Stimulated activated CD4-positive, alpha-beta T cell treated with anti-CD3 and anti-CD28 coated beads, Interleukin-12 subunit alpha, Interleukin-12 subunit beta, amount 100 ng/mL, for 24 hours (primary cell): ENCODE measurements at regions not wholly inside any gene's neighbourhood (a gene's known extent, or its start where the extent isn't known, plus 50 kb on each side); places are given as distances from the start of the nearest gene placed in this dataset.
"Not testable (repeated sequence)": the region's sequence is repeated elsewhere in the genome, so short reads cannot be mapped to it uniquely, and the experiment has no call there.

Experiments
- DNase-seq, 2 experiments: peaks; one replicate each; pipeline ENCODE4 v3.0.0-alpha.2; 2020; ENCODE audit warnings: low read depth in 2 of 2

DNA sequence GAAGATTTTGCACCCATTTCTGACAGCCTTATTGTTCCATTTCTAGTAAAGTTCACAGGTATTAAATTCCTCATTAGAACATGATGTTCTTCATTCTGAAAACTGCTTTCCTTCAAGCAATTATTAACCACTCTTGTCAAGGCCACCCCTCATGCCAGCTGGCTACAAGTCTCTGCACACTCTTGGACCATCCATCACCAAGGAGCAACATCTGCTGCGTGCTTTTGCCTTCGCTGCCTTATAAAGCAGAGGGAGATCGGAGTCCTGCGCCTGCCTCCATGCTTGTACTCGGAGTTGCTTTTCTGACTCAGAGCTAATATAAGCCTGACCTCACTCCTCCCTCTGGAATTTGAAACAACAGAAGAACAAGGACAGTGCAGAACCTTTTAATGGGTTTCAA, 529.9 kb upstream of the DPP6 start:
- DNase-seq: no peak

DNA sequence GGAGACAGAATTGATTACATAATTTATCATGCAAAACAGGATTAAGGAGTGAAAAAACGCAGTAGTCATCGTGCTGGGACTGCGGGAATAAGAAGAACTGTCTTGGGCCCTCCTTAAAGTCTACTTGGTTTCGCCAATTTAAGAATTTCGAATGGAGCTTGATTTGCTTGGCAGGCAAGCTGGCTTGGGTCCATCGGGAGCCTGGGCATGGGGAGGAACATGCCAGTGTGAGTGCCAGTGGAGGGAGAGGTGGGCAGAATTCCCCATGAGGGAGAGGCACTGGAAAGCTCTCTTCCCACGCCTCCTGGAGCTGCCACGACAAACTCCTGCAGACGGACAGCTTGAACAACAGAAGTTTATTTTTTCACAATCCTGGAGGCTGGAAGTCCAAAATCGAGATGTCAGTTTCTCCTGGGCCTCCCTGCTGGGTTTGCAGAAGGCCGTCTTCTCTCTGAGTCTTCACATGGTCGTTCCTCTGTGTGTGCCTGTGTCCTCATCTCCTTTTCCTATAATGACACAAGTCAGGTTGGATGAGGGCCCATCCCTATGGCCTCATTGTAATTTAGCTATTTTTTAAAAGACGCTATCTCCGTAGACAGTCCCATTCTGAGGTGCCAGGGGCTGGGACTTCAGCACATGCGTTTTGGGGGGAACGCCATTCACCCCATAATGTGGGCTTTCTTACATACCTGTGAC, 528.7 kb upstream of the DPP6 start:
- no peak for DNase-seq

DNA sequence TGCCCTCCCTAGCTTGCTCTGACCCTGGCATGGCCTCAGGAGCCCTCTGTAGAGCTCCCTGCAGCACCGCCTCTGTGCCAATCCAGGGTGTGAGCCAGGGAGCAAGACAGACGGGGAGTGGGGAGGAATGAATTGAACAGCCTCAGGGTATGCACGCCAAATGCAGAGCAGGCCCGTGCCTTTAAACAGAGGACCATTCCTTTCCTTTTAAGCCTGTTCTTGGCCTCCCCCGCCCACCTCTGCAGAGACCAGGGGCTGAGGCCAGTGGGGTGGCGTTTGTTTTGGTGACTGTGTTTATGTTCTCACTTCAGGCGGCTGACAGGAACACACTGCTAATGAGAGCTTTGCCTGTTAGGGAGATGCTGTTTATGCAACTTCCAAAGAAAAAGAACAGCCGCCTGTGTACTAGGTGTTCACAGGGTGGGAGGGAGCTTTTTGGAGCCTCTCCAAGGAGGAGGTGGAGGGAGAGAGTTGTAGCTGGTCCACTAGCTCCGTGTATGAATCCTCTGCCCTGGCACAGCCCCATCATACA, 528.1 kb upstream of the DPP6 start:
- DNase-seq: no peak

DNA sequence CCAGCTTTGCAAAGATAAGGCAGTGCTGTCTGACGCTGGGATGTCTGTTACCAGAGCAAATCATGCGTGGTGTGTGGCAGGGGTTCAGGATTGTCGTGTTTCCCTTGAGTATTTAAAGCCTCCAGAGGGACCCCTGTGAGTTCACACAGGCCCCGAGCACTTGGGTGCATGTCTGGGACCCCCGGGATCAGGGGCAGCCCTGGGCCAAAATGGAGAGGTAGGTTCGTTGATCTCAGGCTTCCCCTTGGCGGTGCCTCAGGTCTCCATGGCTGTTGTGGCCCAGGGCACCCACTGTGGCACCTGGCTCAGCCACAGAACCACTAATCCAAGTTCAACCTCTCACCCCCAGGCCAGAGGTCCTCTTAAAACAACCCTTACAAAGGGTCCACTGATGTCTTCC, 523.1 kb upstream of the DPP6 start:
- no peak for DNase-seq

DNA sequence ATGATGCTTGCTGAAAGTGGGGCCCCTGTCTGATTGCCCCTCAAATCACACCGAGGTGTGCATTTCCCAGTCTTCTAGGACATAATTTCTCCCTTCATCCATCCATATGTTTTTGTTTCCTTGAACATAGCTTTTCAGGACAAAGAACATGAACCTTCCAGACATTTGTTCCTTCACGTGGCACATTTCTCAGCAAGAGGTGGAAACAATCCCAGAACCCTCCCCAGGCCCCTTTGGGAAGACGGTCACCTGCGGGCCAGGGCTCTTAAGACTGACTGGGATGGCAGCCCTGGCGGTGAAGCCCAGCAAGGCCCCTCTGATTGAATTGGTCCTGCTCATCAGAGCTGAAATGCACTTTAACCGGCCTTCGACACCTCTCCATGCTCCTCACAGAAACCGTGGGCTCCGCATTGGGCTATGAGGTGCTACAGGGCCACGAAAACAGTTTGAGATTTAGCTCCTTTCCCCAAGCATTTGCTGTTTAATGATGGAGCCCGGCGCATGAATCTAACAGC, 522.5 kb upstream of the DPP6 start:
- DNase-seq: no peak

DNA sequence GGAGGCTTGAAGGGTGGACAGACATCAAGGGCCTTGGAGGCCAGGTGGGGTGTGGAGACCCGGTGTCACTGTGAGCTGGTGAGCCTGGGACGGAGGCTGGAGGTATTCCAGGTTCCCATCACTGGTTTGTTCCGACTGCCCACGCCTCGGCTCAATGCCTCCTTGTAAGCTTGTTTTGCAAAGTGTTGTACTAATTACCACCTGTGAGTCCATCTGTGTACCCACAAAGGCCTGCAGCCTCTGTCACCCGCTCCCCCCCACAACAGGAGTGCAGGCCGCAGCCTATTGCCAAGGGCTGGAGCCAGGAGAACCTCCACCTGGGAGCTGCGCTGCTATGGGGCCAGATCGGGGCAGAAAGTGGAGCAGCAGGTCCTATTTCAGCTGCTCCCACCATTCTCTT, 521.8 kb upstream of the DPP6 start:
- DNase-seq: no peak

DNA sequence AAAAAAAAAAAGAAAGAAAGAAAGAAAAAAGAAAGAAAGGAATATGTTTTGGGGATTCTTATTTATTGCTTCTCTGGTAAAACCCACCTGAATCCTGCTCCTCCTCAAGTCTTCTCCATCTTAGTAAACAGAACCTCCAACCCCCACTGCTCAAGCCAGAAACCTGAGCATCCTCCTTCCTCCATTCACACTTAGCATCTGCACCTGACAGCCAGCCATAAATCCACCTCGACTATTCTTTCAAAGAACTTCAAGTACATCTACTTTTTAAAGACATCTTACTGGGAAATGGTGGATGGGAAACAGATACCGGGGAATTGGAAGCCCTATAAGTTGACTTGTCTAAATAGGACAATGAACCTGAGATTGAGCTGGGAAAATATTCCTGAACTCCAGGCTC, 519.9 kb upstream of the DPP6 start:
- DNase-seq: no peak

DNA sequence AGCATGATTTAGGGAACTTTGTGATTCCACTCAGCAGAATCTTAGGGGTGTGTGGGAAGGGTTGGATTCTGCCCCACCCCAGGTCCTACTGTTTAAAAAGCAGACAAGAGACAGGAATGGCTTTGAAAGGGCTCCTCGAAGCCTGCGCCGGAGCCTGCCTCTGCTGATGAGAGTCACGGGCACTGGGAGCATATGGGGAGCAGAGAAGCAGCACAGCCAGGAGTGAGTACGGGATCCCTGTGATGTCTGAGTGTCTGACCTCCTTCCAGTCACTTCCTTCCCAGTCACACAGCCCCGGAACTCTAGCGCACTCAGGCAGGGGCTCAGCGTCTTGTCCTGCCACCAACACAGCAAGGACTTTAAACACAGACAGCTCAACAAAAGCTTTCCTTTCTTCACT, 514.9 kb upstream of the DPP6 start:
- DNase-seq: no peak

DNA sequence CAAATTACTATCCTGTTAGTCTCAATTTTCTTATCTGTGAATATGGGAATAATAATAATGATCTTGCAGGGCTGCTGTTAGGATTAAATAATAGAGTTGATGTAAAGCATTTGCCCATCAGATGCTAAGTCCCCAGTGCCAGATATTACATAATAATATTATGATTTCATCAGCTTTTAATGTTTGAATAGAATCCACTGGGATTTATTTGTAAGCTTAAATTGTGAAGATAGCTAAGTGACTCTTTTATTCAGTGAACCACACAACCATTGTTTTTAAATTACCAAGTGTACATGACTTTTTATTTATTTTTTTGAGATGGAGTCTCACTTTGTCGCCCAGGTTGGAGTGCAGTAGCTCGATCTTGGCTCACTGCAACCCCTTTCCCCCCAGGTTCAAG, 510.3 kb upstream of the DPP6 start:
- DNase-seq: no peak

DNA sequence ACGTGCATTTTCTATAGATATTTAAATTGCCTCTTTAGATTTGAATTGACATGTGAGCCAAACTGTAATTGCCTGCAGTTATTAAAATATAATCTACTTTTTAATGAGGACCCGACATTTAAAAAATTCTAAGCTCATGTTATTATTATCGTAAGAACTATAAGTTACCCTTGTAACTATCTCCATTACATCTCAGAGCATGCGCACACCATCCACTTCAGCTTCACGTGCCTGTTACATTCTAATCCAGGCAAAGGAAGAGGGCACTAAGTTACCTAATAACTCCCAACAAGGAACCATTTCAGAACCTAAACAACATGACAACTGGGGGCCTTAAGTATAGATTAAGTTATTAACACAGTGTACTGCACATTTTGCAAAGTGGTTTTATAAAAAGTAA, 509.0 kb upstream of the DPP6 start:
- no peak for DNase-seq

DNA sequence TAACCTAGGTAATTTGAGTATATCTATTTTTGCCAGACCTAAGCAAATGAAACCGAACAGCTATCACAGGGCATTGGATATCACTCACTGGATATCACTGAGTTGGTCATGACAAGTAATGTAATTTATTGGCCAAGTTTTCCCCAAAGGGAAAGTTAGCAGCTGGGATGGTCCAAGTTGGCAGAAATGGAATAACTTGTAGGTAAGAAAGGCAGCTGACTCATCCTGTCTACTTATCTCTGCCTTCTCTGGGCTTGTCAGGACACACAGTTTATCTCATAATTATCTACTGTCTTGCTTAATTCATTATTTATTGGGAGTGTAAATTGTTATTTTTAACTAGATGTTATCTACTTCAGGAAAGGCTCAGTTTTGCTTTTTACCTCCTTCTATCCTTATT, 502.0 kb upstream of the DPP6 start:
- DNase-seq: no peak

DNA sequence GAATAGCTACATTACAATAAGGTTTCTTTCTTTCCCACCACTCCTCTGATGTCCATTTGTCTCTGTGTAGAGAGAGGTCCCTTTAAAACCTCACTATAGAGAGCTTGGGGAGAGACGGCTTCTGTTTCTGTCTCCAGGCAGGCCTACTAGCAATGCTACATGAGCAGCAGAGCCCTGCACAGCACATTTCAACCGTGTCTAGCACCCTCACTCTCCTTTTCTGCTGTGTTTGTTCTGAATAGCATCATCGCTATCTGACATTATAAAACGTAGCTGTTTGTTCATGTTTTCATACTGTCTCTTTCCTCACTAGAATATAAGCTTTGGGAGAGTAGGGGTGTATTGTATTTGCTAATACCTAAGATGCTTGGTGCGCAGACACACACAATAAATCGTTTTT, 487.8 kb upstream of the DPP6 start:
- no peak for DNase-seq

DNA sequence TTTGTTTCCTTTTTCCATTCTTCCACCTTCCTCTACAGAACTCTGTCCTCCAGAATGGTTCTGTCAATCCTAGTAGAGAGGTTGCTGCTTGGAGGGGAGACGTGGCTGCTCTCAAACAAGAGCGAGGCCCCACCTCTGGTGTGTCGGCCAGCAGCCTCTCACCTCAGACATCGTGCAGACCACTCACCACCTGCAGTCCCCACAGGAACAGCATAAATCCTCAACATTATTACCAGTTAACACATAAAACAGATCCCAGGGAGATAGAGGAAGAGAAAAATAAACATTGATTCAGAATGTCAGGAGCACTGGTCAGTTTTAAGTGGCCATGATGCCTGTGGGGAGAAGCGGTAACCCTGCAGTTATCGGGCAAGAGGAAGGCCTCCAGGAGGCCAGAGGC, 485.9 kb upstream of the DPP6 start:
- DNase-seq: no peak

DNA sequence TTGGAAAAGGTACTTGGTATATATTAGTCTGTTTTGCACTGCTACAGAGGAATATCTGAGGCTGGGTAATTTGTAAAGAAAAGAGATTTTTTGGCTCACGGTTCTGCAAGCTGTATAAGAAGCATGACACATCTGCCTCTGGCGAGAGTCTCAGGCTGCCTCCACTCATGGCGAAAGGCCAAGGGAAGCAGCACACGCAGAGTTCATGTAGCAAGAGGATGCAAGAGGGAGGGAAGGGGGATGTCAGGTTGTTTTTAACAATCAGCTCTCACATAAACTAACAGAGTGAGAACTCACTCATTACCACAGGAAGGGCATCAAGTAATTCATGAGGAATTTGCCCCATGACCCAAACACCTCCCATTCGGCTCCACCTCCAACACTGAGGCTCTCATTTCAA, 484.8 kb upstream of the DPP6 start:
- DNase-seq: no peak

DNA sequence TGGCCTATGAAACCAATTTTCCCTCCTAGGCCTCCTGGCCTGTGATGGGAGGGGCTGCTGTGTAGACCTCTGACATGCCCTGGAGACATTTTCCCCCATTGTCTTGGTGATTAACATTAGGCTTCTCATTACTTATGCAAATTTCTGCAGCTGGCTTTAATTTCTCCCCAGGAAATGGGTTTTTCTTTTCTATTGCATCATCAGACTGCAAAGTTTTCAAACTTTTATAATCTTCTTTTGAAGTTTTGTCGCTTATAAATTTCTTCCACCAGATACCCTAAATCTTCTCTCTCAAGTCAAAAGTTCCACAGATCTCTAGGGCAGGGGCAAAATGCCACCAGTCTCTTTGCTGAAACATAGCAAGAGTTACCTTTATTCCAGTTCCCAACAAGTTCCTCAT, 482.7 kb upstream of the DPP6 start:
- DNase-seq: not testable (repeated sequence)

DNA sequence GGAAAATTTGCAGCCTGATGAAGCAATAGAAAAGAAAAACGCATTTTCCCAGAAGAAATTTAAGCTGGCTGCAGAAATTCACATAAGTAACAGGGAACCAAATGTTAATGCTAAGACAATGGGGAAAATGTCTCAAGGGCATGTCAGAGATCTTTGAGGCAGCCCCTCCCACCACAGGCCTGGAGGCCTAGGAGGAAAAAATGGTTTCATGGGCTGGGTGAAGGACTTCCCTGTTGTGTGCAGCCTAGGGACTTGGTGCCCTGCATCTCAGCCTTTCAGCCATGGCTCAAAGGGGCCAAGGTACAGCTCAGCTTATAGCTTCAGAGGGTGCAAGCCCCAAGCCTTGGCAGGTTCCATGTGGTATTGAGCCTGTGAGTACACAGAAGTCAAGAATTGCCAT, 476.1 kb upstream of the DPP6 start:
- DNase-seq: no peak

DNA sequence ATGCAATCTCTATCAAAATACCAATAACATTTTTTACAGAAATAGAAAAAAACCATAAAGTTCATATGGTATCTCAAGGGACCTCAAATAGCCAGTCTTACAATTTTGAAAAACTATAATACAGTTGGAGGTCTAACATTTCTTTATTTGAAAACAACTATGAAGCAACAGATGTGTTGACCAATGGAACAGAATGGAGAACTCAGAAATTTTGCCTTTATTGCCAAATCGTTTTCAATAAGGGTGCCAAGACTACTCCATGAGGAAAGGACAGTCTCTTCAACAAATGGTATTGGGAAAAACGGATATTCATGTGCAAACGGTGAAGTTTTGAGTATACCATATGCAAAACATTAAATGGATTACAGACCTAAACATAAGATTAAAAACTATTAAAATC, 470.8 kb upstream of the DPP6 start:
- DNase-seq: no peak

DNA sequence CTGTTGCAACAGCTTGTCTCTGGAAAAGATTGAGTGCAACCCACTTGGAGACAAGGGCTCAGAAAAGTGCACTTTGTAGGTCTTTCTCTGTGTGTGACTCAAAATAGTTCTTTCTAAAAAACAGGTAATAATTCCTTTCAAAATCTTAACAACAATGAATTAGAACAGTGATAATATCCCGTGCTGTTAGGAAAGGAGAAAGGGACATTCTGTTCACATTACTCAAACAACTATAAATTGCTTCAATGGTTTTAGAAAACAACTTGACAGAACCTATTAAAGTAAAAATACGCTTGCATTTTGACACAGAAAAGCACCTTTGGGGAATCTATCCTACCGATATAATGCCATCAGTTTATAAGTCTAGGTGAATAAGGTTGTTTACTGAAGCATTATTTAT, 468.1 kb upstream of the DPP6 start:
- no peak for DNase-seq

DNA sequence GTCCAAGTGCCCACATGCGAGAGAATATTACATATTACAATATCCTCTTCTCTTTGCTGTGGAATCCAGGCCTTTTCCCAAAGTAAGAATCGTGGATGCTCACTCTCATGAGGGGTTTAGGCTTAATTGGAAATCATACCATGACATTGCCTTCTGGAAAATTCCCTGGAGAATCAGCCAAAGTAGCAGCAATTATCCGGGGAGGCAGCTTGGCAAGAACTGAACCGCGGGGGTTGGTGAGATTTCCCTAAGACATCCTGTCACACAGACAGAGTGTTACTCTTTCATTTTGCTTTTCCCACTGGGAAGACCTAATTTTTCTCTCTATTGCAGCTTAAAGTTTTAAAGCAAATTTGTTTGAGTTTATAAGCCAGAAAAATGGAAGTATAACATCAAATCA, 463.6 kb upstream of the DPP6 start:
- no peak for DNase-seq

DNA sequence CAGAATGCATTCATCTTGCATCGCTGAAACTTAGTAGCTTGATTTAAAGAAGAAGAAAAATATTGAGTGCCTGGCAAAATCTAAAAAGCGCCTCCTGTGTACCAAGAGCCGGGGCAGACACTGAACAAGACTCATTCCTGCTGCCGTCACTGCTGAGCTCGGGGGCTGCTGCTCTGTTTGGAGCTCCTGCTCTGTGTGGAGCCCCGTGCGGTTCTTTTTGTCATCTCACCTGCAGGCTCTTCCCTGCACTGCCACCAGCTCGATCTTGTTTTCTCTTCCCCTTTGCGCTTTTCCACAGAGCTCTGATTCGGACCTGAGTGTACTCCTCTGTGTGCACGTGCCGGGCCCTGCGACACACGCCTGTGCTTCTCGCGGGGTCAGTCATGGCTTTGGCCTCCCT, 462.1 kb upstream of the DPP6 start:
- DNase-seq: no peak

DNA sequence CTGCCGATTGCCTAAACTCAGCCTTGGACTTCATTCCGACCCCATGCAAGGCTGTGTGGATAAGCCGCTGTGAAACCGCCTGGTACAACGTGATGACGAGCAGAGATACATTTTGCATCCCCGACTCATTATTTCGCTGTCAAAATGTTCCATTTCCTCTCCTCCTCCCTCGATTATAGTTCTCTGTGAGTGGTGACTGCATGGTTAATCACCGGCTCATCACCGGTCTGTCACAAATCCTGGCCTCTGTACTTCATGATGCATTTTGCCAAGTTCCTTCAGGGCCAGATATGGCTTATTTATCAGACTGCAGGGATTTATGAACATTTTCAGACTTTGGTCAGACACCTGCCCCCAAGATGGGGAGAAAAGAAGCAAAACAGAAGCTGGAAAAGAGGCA, 461.6 kb upstream of the DPP6 start:
- DNase-seq: no peak

DNA sequence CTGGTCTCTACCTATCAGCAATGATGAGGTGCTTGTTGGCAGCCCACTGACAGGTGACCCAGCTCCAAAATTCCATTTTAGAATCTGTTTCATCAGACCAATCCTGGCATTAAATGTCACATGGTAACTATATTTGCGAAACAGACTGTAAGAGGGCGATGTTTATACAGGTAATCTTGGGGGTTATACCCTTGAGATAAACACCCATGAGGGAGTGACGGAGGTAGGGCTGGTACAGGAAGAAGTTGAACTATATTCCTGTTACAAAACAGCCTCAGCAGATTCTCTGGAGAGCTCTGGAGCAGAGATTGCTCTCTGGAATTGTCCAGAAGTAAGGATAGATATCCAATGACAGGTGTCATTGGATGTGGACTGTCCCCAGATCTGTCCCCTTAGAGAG, 444.8 kb upstream of the DPP6 start:
- DNase-seq: no peak

DNA sequence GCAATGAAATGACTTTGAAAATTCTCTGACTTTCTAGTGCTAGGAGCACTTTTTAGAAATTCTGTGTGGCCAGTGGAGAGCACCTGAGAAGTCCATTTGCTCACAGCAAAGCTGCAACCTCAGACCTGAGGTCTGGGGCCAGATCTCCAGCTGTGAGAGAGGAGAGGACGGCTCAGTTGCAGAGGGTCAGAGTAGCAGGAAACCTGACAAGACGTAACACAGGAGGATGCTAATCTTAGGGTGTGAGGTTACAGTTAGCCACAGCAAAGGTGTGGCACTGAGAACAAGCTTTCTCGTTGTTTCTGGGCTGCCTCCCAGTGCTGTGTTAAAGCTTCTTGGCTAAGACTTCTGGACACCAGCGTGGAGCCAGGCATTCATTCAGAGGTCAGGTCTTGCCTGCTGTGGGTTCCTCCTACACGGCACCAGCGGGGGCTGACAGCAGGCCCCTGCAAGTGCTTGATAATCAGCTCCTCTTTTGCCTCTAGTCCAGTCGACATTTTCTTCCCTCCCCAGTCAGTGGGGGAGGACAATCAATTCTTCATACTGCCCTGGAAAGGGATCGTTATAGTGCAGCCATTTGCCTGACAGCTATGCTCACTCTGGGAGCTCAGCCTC, 435.4 kb upstream of the DPP6 start:
- DNase-seq: no peak

DNA sequence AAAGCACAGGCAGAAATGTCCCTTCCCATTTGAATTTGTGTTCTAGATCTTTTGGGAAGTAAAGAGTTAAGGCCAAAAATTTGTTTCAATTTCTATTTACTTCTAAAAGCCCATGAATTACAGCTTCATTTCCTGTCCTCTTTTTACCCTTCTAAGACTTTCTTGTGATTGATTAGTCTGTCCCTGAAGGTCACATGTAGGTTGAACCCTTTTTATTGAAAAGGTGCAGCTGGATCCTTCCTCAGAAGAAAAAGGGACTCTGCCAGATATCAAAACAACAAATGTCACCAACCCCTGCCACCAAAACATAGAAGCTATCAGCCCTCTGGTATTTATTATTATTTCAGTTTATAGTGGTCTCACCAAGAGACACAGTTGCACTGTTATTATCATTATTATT, 424.9 kb upstream of the DPP6 start:
- no peak for DNase-seq
